ENCODE measurements at regions not wholly inside any gene's neighbourhood (a gene's known extent, or its start where the extent isn't known, plus 50 kb on each side); places are given as distances from the start of the nearest gene placed in this dataset.

DNA sequence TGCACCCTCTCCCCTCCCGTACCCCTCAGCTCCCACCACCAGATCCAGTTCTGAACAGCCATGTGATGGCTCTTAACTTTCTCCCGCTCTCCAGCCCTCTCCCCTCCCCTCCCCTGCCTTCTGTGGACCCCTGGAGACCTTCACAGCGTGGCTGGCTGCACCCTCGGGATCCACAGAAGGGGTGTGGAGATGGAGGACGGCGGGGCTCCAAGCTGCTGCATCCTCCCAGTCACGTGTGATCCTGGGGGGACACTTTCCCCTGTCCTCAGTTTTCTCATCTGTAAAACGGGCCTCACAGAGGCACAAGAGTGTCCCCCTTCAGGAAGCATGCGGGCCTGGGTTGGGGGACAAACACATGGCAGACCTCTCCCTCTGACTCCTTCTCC, 276.0 kb upstream of the MVB12B start:
- ChIA-PET CTCF (ENCODE audit: low intra/inter-chr PET ratio) (no interaction called here), POLR2A (no interaction called here)
- FAIRE-seq = no peak
- in situ Hi-C loops (cut with MboI) (no loop called here), intact Hi-C loops (cut with micrococcal nuclease) (no loop called here)
- Histone ChIP-seq H3K9ac (ENCODE audit: insufficient read depth in 1 of 2, low read depth in 2 of 2, low read length in 2 of 2) (no peak overlapping the region; a peak in 1 of 4 replicates), H3K9me3 (replicated peaks; ENCODE audit: control insufficient read depth, insufficient read depth, low read depth, low read length) (no peaks in the 10 kb centered on the region), H3K36me3 (ENCODE audit: control insufficient read depth, insufficient read depth, low read length) (no peaks in the 10 kb centered on the region), H2AFZ (ENCODE audit: low read depth, low read length) (no peak overlapping the region), H3K27ac (ENCODE audit: extremely low read depth, low read depth, low read length) (no peak overlapping the region), H3K9me1 (ENCODE audit: control insufficient read depth, insufficient read depth, low read length) (no peaks in the 10 kb centered on the region), H3K4me3 (no peak overlapping the region), H3K4me1 (replicated peaks in 1 of 2; ENCODE audit: control insufficient read depth in 2 of 2, insufficient read depth in 2 of 2, low read length in 2 of 2) (peaks cover 0 to 3% of the 10 kb centered on the region in 2 experiments; a peak in 1 of 5 replicates), H3K4me2 (ENCODE audit: insufficient read depth, low read length) (no peak overlapping the region), H3K27me3 (ENCODE audit: control insufficient read depth in 2 of 2, insufficient read depth in 2 of 2, low read length in 2 of 2) (peaks cover 2 to 44% of the 10 kb centered on the region in 2 experiments; a peak in 3 of 5 replicates), H3K79me2 (ENCODE audit: control insufficient read depth, insufficient read depth, low read length) (no peaks in the 10 kb centered on the region), H4K20me1 (replicated peaks; ENCODE audit: control insufficient read depth, insufficient read depth, low read length) (no peaks in the 10 kb centered on the region; the same call in 1 of the 2 replicates)
- DNase-seq (ENCODE audit: extremely low read depth in 1 of 4, low spot score in 3 of 4) = no peak
- 0% methylated on average over 1 of the region's 9 CpGs for WGBS (ENCODE audit: insufficient coverage, low coverage, missing lambda C conversion rate)
- ATAC-seq = no peak
- TF ChIP-seq NR2C2 (CRISPR knock-in tag; IDR thresholded peaks at IDR 0.05) = no peak
- no peak for TF ChIP-seq NR2C2 (tag; IDR thresholded peaks at IDR 0.05)
- TF ChIP-seq RBM25 (IDR thresholded peaks at IDR 0.05; ENCODE audit: low read depth, low read length, severe bottlenecking) = peak; percentile 11
- TF ChIP-seq, protein P1, sequence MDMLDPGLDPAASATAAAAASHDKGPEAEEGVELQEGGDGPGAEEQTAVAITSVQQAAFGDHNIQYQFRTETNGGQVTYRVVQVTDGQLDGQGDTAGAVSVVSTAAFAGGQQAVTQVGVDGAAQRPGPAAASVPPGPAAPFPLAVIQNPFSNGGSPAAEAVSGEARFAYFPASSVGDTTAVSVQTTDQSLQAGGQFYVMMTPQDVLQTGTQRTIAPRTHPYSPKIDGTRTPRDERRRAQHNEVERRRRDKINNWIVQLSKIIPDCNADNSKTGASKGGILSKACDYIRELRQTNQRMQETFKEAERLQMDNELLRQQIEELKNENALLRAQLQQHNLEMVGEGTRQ (CRISPR knock-in tag; IDR thresholded peaks at IDR 0.05) = 0 out of 2 replicates have a peak, but pooled peaks have one; percentile 3
- no TSS peak for BruUV-seq (replicated peaks)

GRCh38 chr9:126051446-126052130, 275.0 kb upstream of the MVB12B start:
- WGBS (ENCODE audit: insufficient coverage, low coverage, missing lambda C conversion rate) = 0% methylated on average over 14 of the region's 15 CpGs
- CTCF ChIA-PET (ENCODE audit: low intra/inter-chr PET ratio) = no interaction called here
- Histone ChIP-seq H2AFZ (ENCODE audit: low read depth, low read length) (no peak overlapping the region), H3K27ac (ENCODE audit: extremely low read depth, low read depth, low read length) (no peak overlapping the region), H3K9me1 (ENCODE audit: control insufficient read depth, insufficient read depth, low read length) (no peaks in the 10 kb centered on the region), H3K4me3 (no peak overlapping the region), H3K9ac (ENCODE audit: insufficient read depth in 1 of 2, low read depth in 2 of 2, low read length in 2 of 2) (no peak overlapping the region), H3K79me2 (ENCODE audit: control insufficient read depth, insufficient read depth, low read length) (no peaks in the 10 kb centered on the region), H3K27me3 (ENCODE audit: control insufficient read depth in 2 of 2, insufficient read depth in 2 of 2, low read length in 2 of 2) (peaks cover 2 to 54% of the 10 kb centered on the region in 2 experiments; a peak in 3 of 5 replicates), H4K20me1 (replicated peaks; ENCODE audit: control insufficient read depth, insufficient read depth, low read length) (no peaks in the 10 kb centered on the region; the same call in 1 of the 2 replicates), H3K36me3 (ENCODE audit: control insufficient read depth, insufficient read depth, low read length) (no peaks in the 10 kb centered on the region), H3K9me3 (replicated peaks; ENCODE audit: control insufficient read depth, insufficient read depth, low read depth, low read length) (no peaks in the 10 kb centered on the region), H3K4me2 (ENCODE audit: insufficient read depth, low read length) (no peak overlapping the region), H3K4me1 (replicated peaks in 1 of 2; ENCODE audit: control insufficient read depth in 2 of 2, insufficient read depth in 2 of 2, low read length in 2 of 2) (peaks cover 0 to 3% of the 10 kb centered on the region in 2 experiments; a peak in 1 of 5 replicates)
- DNase-seq (ENCODE audit: extremely low read depth in 1 of 4, low spot score in 3 of 4) = no peak
- POLR2A ChIA-PET = no interaction called here
- intact Hi-C loops (cut with micrococcal nuclease) (no loop called here), in situ Hi-C loops (cut with MboI) (no loop called here)
- no peak for FAIRE-seq
- BruUV-seq (replicated peaks) = no TSS peak
- no peak for ATAC-seq
- no peak for TF ChIP-seq HDAC8 (tag; IDR thresholded peaks at IDR 0.05)
- TF ChIP-seq ILK (tag; IDR thresholded peaks at IDR 0.05; ENCODE audit: borderline replicate concordance, low read depth) = no peak
- TF ChIP-seq SMARCC2 (IDR thresholded peaks at IDR 0.05; ENCODE audit: low read depth) = no peak
- no peak for TF ChIP-seq ZNF280B (CRISPR knock-in tag; IDR thresholded peaks at IDR 0.05)
- TF ChIP-seq BCOR (IDR thresholded peaks at IDR 0.05) = no peak
- no peak for TF ChIP-seq NR2C2 (CRISPR knock-in tag; IDR thresholded peaks at IDR 0.05)
- TF ChIP-seq NR2C2 (tag; IDR thresholded peaks at IDR 0.05) = no peak
- no peak for TF ChIP-seq TRIM28 (IDR thresholded peaks at IDR 0.05)

Measured in K562 (cell line).